ENCODE measurements at regions not wholly inside any gene's neighbourhood (a gene's known extent, or its start where the extent isn't known, plus 50 kb on each side); places are given as distances from the start of the nearest gene placed in this dataset.
"Not testable (repeated sequence)": the region's sequence is repeated elsewhere in the genome, so short reads cannot be mapped to it uniquely, and the experiment has no call there.

GRCh38 chr3:176328666-176329065, 868.6 kb downstream of the TBL1XR1 start:
- H3K4me3 ChIP-seq (ENCODE audit: low read depth, low read length): no peak overlapping the region
- ChIA-PET CTCF (no interaction called here), POLR2A (no interaction called here)
- TF ChIP-seq CTCF (IDR thresholded peaks at IDR 0.05; ENCODE audit: insufficient read depth, low read length, missing control alignments): no peak
- DNase-seq (ENCODE audit: low read depth, low spot score): no peak

GRCh38 chr3:176328198-176328597, 869.1 kb downstream of the TBL1XR1 start:
- ChIA-PET CTCF (no interaction called here), POLR2A (no interaction called here)
- TF ChIP-seq CTCF (IDR thresholded peaks at IDR 0.05; ENCODE audit: insufficient read depth, low read length, missing control alignments): no peak
- no peak overlapping the region for H3K4me3 ChIP-seq (ENCODE audit: low read depth, low read length)
- DNase-seq (ENCODE audit: low read depth, low spot score): no peak

- DNase-seq (ENCODE audit: low read depth, low spot score); H3K4me3 ChIP-seq (ENCODE audit: low read depth, low read length); CTCF ChIA-PET; POLR2A ChIA-PET: not testable (repeated sequence)
Measured at GRCh38 chr3:176326894-176327490, 870.3 kb downstream of the TBL1XR1 start.

- CTCF ChIA-PET; DNase-seq (ENCODE audit: low read depth, low spot score); H3K4me3 ChIP-seq (ENCODE audit: low read depth, low read length); POLR2A ChIA-PET: not testable (repeated sequence)
Measured at GRCh38 chr3:176321532-176321931, 875.8 kb downstream of the TBL1XR1 start.

- POLR2A ChIA-PET: no interaction called here
- CTCF ChIA-PET: no interaction called here
- no peak overlapping the region for H3K4me3 ChIP-seq (ENCODE audit: low read depth, low read length)
Measured at GRCh38 chr3:176321099-176321498, 876.2 kb downstream of the TBL1XR1 start.

GRCh38 chr3:176313426-176313825, 883.9 kb downstream of the TBL1XR1 start:
- no peak for DNase-seq (ENCODE audit: low read depth, low spot score)

More at GRCh38 chr3:176321099-176321498, 876.2 kb downstream of the TBL1XR1 start:
- TF ChIP-seq CTCF (IDR thresholded peaks at IDR 0.05; ENCODE audit: insufficient read depth, low read length, missing control alignments): no peak
- no peak for DNase-seq (ENCODE audit: low read depth, low spot score)

GRCh38 chr3:176310641-176311040, 886.6 kb downstream of the TBL1XR1 start:
- ChIA-PET CTCF (interaction anchor here (1.3 kb wide), 1 partner anchor 15 kb away, joined by 3 read pairs; no protein-coding TSS in a partner anchor), POLR2A (no interaction called here)

More at GRCh38 chr3:176313426-176313825, 883.9 kb downstream of the TBL1XR1 start:
- no peak overlapping the region for H3K4me3 ChIP-seq (ENCODE audit: low read depth, low read length)
- no peak for TF ChIP-seq CTCF (IDR thresholded peaks at IDR 0.05; ENCODE audit: insufficient read depth, low read length, missing control alignments)
- CTCF ChIA-PET: no interaction called here
- POLR2A ChIA-PET: no interaction called here

More at GRCh38 chr3:176310641-176311040, 886.6 kb downstream of the TBL1XR1 start:
- no peak overlapping the region for H3K4me3 ChIP-seq (ENCODE audit: low read depth, low read length)
- no peak for DNase-seq (ENCODE audit: low read depth, low spot score)
- TF ChIP-seq CTCF (IDR thresholded peaks at IDR 0.05; ENCODE audit: insufficient read depth, low read length, missing control alignments): no peak

All from AG04449 (cell line).